GM23338 (cell line): ENCODE measurements at regions not wholly inside any gene's neighbourhood (a gene's known extent, or its start where the extent isn't known, plus 50 kb on each side); places are given as distances from the start of the nearest gene placed in this dataset.

Source experiments
- ZNF462 ChIP-seq: fragments of 250-450 bp; sonication (Bioruptor Pico); IDR thresholded peaks from 2 replicates; pipeline ENCODE4 v1.5.0; 2020; ENCODE audit warnings: mild to moderate bottlenecking, moderate library complexity

- TF ChIP-seq ZNF462 (CRISPR knock-in tag) = no peak
Measured at GRCh38 chr10:69751214-69751613, 50.5 kb upstream of the COL13A1 start (continued).
